DOHH2 (cell line): ENCODE measurements at regions not wholly inside any gene's neighbourhood (a gene's known extent, or its start where the extent isn't known, plus 50 kb on each side); places are given as distances from the start of the nearest gene placed in this dataset.

Experiments
- CTCF ChIP-seq: fragments of 200-600 bp; sonication (generic); IDR thresholded peaks from one replicate; pipeline ENCODE4 v1.5.1; 2014; ENCODE audit warnings: antibody characterized with exemption, mild to moderate bottlenecking, low read depth, low read length; ENCODE audit not compliant: poor library complexity, severe bottlenecking
- EZH2phosphoT487 ChIP-seq: fragments of 200-600 bp; sonication (generic); IDR thresholded peaks from 2 replicates; pipeline ENCODE4 v1.6.1; 2017; ENCODE audit warnings: borderline replicate concordance, mild to moderate bottlenecking, antibody characterized with exemption, low read length, moderate library complexity, mixed read lengths

- TF ChIP-seq CTCF: no peak
- TF ChIP-seq EZH2phosphoT487: no peak
Measured at GRCh38 chr1:164263540-164263939, 295.4 kb upstream of the PBX1 start.
